ENCODE measurements at regions not wholly inside any gene's neighbourhood (a gene's known extent, or its start where the extent isn't known, plus 50 kb on each side); places are given as distances from the start of the nearest gene placed in this dataset.
"Not testable (repeated sequence)": the region's sequence is repeated elsewhere in the genome, so short reads cannot be mapped to it uniquely, and the experiment has no call there.

- H3K9me3 Mint-ChIP-seq; H3K4me1 Mint-ChIP-seq (ENCODE audit: low read depth); H3K36me3 Mint-ChIP-seq (ENCODE audit: low read depth); H3K4me3 Mint-ChIP-seq; H3K27ac Mint-ChIP-seq; intact Hi-C loops (cut with micrococcal nuclease); H3K27me3 Mint-ChIP-seq: not testable (repeated sequence)
Measured at GRCh38 chr2:111460901-111461300, 340.2 kb downstream of the BCL2L11 start.

- intact Hi-C loops (cut with micrococcal nuclease); H3K36me3 Mint-ChIP-seq (ENCODE audit: low read depth): not testable (repeated sequence)
Measured at GRCh38 chr2:111461831-111462230, 341.1 kb downstream of the BCL2L11 start.

GRCh38 chr2:111462572-111462971 is 341.9 kb downstream of the BCL2L11 start:
- H3K4me1 Mint-ChIP-seq (ENCODE audit: low read depth) = peaks cover 16% of the 10 kb centered on the region
- intact Hi-C loops (cut with micrococcal nuclease); H3K4me3 Mint-ChIP-seq; H3K9me3 Mint-ChIP-seq; H3K36me3 Mint-ChIP-seq (ENCODE audit: low read depth); H3K27me3 Mint-ChIP-seq; H3K27ac Mint-ChIP-seq: not testable (repeated sequence)

More at GRCh38 chr2:111461831-111462230, 341.1 kb downstream of the BCL2L11 start:
- H3K9me3 Mint-ChIP-seq, H3K27me3 Mint-ChIP-seq, H3K27ac Mint-ChIP-seq, H3K4me3 Mint-ChIP-seq: not testable (repeated sequence)
- H3K4me1 Mint-ChIP-seq (ENCODE audit: low read depth) = peaks cover 10% of the 10 kb centered on the region

- H3K9me3 Mint-ChIP-seq; H3K27me3 Mint-ChIP-seq; H3K4me3 Mint-ChIP-seq; intact Hi-C loops (cut with micrococcal nuclease); H3K27ac Mint-ChIP-seq; H3K36me3 Mint-ChIP-seq (ENCODE audit: low read depth): not testable (repeated sequence)
- peaks cover 16% of the 10 kb centered on the region for H3K4me1 Mint-ChIP-seq (ENCODE audit: low read depth)
Measured at GRCh38 chr2:111463238-111463848, 342.6 kb downstream of the BCL2L11 start.

- H3K27ac Mint-ChIP-seq, H3K27me3 Mint-ChIP-seq: not testable (repeated sequence)
Measured at GRCh38 chr2:111463956-111464355, 343.2 kb downstream of the BCL2L11 start.

GRCh38 chr2:111464367-111464766 is 343.7 kb downstream of the BCL2L11 start:
- H3K4me3 Mint-ChIP-seq; H3K9me3 Mint-ChIP-seq; intact Hi-C loops (cut with micrococcal nuclease); H3K27me3 Mint-ChIP-seq; H3K27ac Mint-ChIP-seq; H3K36me3 Mint-ChIP-seq (ENCODE audit: low read depth): not testable (repeated sequence)
- peaks cover 16% of the 10 kb centered on the region for H3K4me1 Mint-ChIP-seq (ENCODE audit: low read depth)

More at GRCh38 chr2:111463956-111464355, 343.2 kb downstream of the BCL2L11 start:
- intact Hi-C loops (cut with micrococcal nuclease); H3K9me3 Mint-ChIP-seq; H3K4me3 Mint-ChIP-seq; H3K36me3 Mint-ChIP-seq (ENCODE audit: low read depth): not testable (repeated sequence)
- H3K4me1 Mint-ChIP-seq (ENCODE audit: low read depth) = peaks cover 16% of the 10 kb centered on the region

GRCh38 chr2:111465521-111465920 is 344.8 kb downstream of the BCL2L11 start:
- H3K27me3 Mint-ChIP-seq; H3K36me3 Mint-ChIP-seq (ENCODE audit: low read depth); intact Hi-C loops (cut with micrococcal nuclease); H3K4me3 Mint-ChIP-seq; H3K27ac Mint-ChIP-seq; H3K9me3 Mint-ChIP-seq: not testable (repeated sequence)
- peaks cover 16% of the 10 kb centered on the region for H3K4me1 Mint-ChIP-seq (ENCODE audit: low read depth)

- intact Hi-C loops (cut with micrococcal nuclease); H3K27me3 Mint-ChIP-seq; H3K36me3 Mint-ChIP-seq (ENCODE audit: low read depth); H3K9me3 Mint-ChIP-seq; H3K27ac Mint-ChIP-seq; H3K4me3 Mint-ChIP-seq: not testable (repeated sequence)
- H3K4me1 Mint-ChIP-seq (ENCODE audit: low read depth) = peaks cover 11% of the 10 kb centered on the region
Measured at GRCh38 chr2:111466744-111467143, 346.0 kb downstream of the BCL2L11 start.

GRCh38 chr2:111470924-111471323 is 350.2 kb downstream of the BCL2L11 start:
- H3K4me3 Mint-ChIP-seq, H3K27me3 Mint-ChIP-seq: not testable (repeated sequence)

GRCh38 chr2:111471791-111472530 is 351.2 kb downstream of the BCL2L11 start:
- H3K27me3 Mint-ChIP-seq; H3K4me3 Mint-ChIP-seq; H3K36me3 Mint-ChIP-seq (ENCODE audit: low read depth); H3K9me3 Mint-ChIP-seq; H3K27ac Mint-ChIP-seq; intact Hi-C loops (cut with micrococcal nuclease): not testable (repeated sequence)
- peaks cover 24% of the 10 kb centered on the region for H3K4me1 Mint-ChIP-seq (ENCODE audit: low read depth)

More at GRCh38 chr2:111470924-111471323, 350.2 kb downstream of the BCL2L11 start:
- H3K36me3 Mint-ChIP-seq (ENCODE audit: low read depth); H3K9me3 Mint-ChIP-seq; intact Hi-C loops (cut with micrococcal nuclease); H3K27ac Mint-ChIP-seq: not testable (repeated sequence)
- peaks cover 30% of the 10 kb centered on the region for H3K4me1 Mint-ChIP-seq (ENCODE audit: low read depth)

GRCh38 chr2:111472844-111473403 is 352.2 kb downstream of the BCL2L11 start:
- H3K36me3 Mint-ChIP-seq (ENCODE audit: low read depth); H3K9me3 Mint-ChIP-seq; H3K4me3 Mint-ChIP-seq; H3K27me3 Mint-ChIP-seq; intact Hi-C loops (cut with micrococcal nuclease): not testable (repeated sequence)
- peaks cover 18% of the 10 kb centered on the region for H3K4me1 Mint-ChIP-seq (ENCODE audit: low read depth)
- H3K27ac Mint-ChIP-seq = peak overlapping the region; percentile 45

- Mint-ChIP-seq H3K4me1 (ENCODE audit: low read depth) (peaks cover 18% of the 10 kb centered on the region), H3K27ac (peak overlapping the region; percentile 45)
- H3K36me3 Mint-ChIP-seq (ENCODE audit: low read depth); H3K27me3 Mint-ChIP-seq; H3K9me3 Mint-ChIP-seq; H3K4me3 Mint-ChIP-seq; intact Hi-C loops (cut with micrococcal nuclease): not testable (repeated sequence)
Measured at GRCh38 chr2:111473522-111473921, 352.8 kb downstream of the BCL2L11 start.

- H3K4me3 Mint-ChIP-seq; H3K27me3 Mint-ChIP-seq; intact Hi-C loops (cut with micrococcal nuclease); H3K36me3 Mint-ChIP-seq (ENCODE audit: low read depth); H3K9me3 Mint-ChIP-seq: not testable (repeated sequence)
- peak overlapping the region; percentile 15 for H3K27ac Mint-ChIP-seq
- H3K4me1 Mint-ChIP-seq (ENCODE audit: low read depth) = peaks cover 23% of the 10 kb centered on the region
Measured at GRCh38 chr2:111474198-111474705, 353.5 kb downstream of the BCL2L11 start.

- H3K36me3 Mint-ChIP-seq (ENCODE audit: low read depth); H3K27me3 Mint-ChIP-seq; intact Hi-C loops (cut with micrococcal nuclease); H3K9me3 Mint-ChIP-seq; H3K4me3 Mint-ChIP-seq: not testable (repeated sequence)
- Mint-ChIP-seq H3K27ac (peak overlapping the region; percentile 90), H3K4me1 (ENCODE audit: low read depth) (peaks cover 42% of the 10 kb centered on the region)
Measured at GRCh38 chr2:111478335-111478734, 357.6 kb downstream of the BCL2L11 start.
